CD14-positive monocyte (primary cell): ENCODE measurements at regions not wholly inside any gene's neighbourhood (a gene's known extent, or its start where the extent isn't known, plus 50 kb on each side); places are given as distances from the start of the nearest gene placed in this dataset.

Experiments used
- DNase-seq, 3 donors: peaks; one replicate each; pipeline ENCODE4 v3.0.0-alpha.2; 2011 to 2022
- H2AFZ ChIP-seq: 2 replicates; pipeline ENCODE4 v1.6.0; 2012; ENCODE audit warnings: mild to moderate bottlenecking, low read depth, low read length, inconsistent platforms; ENCODE audit not compliant: insufficient read depth, poor library complexity, severe bottlenecking
- H3K27ac ChIP-seq, 2 donors: 1 replicate in 1 of 2; 2 replicates in 1 of 2; pipeline ENCODE4 v1.5.1; 2012 to 2013; ENCODE audit warnings: low read length in 2 of 2, control low read depth in 1 of 2, inconsistent platforms in 1 of 2, low read depth in 1 of 2, mild to moderate bottlenecking in 1 of 2
- H3K27me3 ChIP-seq, 2 donors: one replicate each; pipeline versions ENCODE4 v1.6.0 to v1.6.1; 2011 to 2013; ENCODE audit warnings: low read length in 2 of 2; ENCODE audit not compliant: control insufficient read depth in 2 of 2, insufficient read depth in 2 of 2
- H3K36me3 ChIP-seq, 2 donors: replicated peaks in 1 of 2; 1 replicate in 1 of 2; 2 replicates in 1 of 2; pipeline versions ENCODE4 v1.5.1 to v1.6.1; 2012 to 2013; ENCODE audit warnings: low read length in 2 of 2, control low read depth in 1 of 2, inconsistent platforms in 1 of 2, mild to moderate bottlenecking in 1 of 2; ENCODE audit not compliant: insufficient read depth in 2 of 2, control insufficient read depth in 1 of 2
- H3K4me1 ChIP-seq, 2 donors: 1 replicate in 1 of 2; 2 replicates in 1 of 2; pipeline versions ENCODE4 v1.5.1 to v1.6.1; 2012 to 2013; ENCODE audit warnings: low read length in 2 of 2, control low read depth in 1 of 2, inconsistent platforms in 1 of 2, mild to moderate bottlenecking in 1 of 2, moderate library complexity in 1 of 2; ENCODE audit not compliant: insufficient read depth in 2 of 2, control insufficient read depth in 1 of 2
- H3K4me2 ChIP-seq: replicated peaks from 2 replicates; pipeline ENCODE3; 2012; ENCODE audit warnings: low read length, moderate library complexity, mild to moderate bottlenecking; ENCODE audit not compliant: poor library complexity, severe bottlenecking; ENCODE audit errors: extremely low read depth
- H3K4me3 ChIP-seq, 3 experiments: fragments of 200-600 bp in 1 of 3; sonication (generic) in 1 of 3; replicated peaks in 1 of 3; 1 replicate in 2 of 3; 2 replicates in 1 of 3; pipeline ENCODE4 v1.5.1; 2011 to 2013; ENCODE audit warnings: low read length in 3 of 3, mild to moderate bottlenecking in 3 of 3, control low read depth in 2 of 3, low read depth in 2 of 3, inconsistent platforms in 1 of 3, moderate library complexity in 1 of 3
- H3K79me2 ChIP-seq: 2 replicates; pipeline ENCODE4 v1.6.0; 2012; ENCODE audit warnings: mild to moderate bottlenecking, control low read depth, inconsistent platforms, low read length, moderate library complexity; ENCODE audit not compliant: insufficient read depth
- H3K9ac ChIP-seq: 2 replicates; pipeline ENCODE4 v1.6.0; 2017; ENCODE audit warnings: low read length, mild to moderate bottlenecking; ENCODE audit not compliant: insufficient read depth, poor library complexity, severe bottlenecking
- H3K9me3 ChIP-seq, 2 donors: replicated peaks in 1 of 2; 1 replicate in 1 of 2; 2 replicates in 1 of 2; pipeline versions ENCODE4 v1.5.1 to v1.6.1; 2012 to 2013; ENCODE audit warnings: low read length in 2 of 2, control low read depth in 1 of 2; ENCODE audit not compliant: control insufficient read depth in 1 of 2, insufficient read depth in 1 of 2
- H4K20me1 ChIP-seq: 2 replicates; pipeline ENCODE4 v1.6.0; 2012; ENCODE audit warnings: mild to moderate bottlenecking, low read length, control low read depth, moderate library complexity; ENCODE audit not compliant: insufficient read depth
- H3K27ac Mint-ChIP-seq, 7 donors: one replicate each; pipeline ENCODE4 v1.8.0; 2020; ENCODE audit warnings: mild to moderate bottlenecking in 7 of 7, mixed read lengths in 7 of 7, moderate library complexity in 6 of 7, inconsistent platforms in 2 of 7
- H3K27me3 Mint-ChIP-seq, 3 donors: one replicate each; pipeline ENCODE4 v1.8.0; 2021 to 2022; ENCODE audit warnings: low read depth in 3 of 3, mild to moderate bottlenecking in 3 of 3, mixed read lengths in 3 of 3, moderate library complexity in 3 of 3, inconsistent platforms in 1 of 3
- H3K36me3 Mint-ChIP-seq, 2 donors: one replicate each; pipeline ENCODE4 v1.8.0; 2020; ENCODE audit warnings: mixed read lengths in 2 of 2, inconsistent platforms in 1 of 2, mild to moderate bottlenecking in 1 of 2
- H3K4me1 Mint-ChIP-seq: one replicate; pipeline ENCODE4 v1.8.0; 2020; ENCODE audit warnings: mild to moderate bottlenecking, mixed read lengths
- H3K4me3 Mint-ChIP-seq, 2 donors: one replicate each; pipeline ENCODE4 v1.8.0; 2020; ENCODE audit warnings: mild to moderate bottlenecking in 2 of 2, mixed read lengths in 2 of 2, moderate library complexity in 1 of 2
- H3K9me3 Mint-ChIP-seq, 7 donors: one replicate each; pipeline ENCODE4 v1.8.0; 2020 to 2022; ENCODE audit warnings: mixed read lengths in 7 of 7, mild to moderate bottlenecking in 6 of 7, moderate library complexity in 6 of 7, inconsistent platforms in 2 of 7
- WGBS: methylation state at CpG from one replicate; pipeline ENCODE4 v1.1.5; 2013; ENCODE audit warnings: missing lambda C conversion rate; ENCODE audit not compliant: insufficient coverage; 5-methylcytosine and 5-hydroxymethylcytosine counted together
- intact Hi-C, 2 donors: fragments of 100-400 bp; cut with micrococcal nuclease; formaldehyde crosslinking; loops; one replicate each; pipeline versions ENCODE4 v1.15.0 to v1.15.1; 2023
- TF ChIP-seq, protein P1 (sequence below): fragments of 200-600 bp; IDR thresholded peaks from one replicate; pipeline ENCODE4 v1.8.0; 2022; ENCODE audit warnings: antibody characterized with exemption, mild to moderate bottlenecking

DNA sequence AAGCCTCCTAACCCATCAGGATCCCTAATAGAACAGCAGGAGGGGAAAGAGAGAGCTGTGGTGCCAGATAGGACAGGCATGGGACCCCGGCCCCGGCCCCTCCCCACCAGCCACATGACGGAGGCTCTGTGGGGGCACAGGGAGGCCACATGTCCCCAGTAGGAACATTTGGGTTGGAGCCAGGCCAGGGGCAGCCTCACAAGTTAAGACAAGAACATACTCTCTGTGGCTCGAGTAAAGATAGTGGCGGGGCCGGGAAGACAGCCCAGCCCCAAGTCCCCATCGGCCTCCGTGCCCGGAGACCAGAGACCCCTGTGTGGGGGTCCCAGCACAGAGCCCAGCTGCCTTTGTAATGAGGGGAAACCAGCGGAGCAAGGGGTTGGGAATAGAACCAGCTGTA lies 78.6 kb upstream of the GALNT9 start:
- Histone ChIP-seq H3K36me3 (no peaks in the 10 kb centered on the region), H3K4me2 (no peak overlapping the region), H3K4me1 (no peaks in the 10 kb centered on the region), H3K27me3 (no peaks in the 10 kb centered on the region), H4K20me1 (no peaks in the 10 kb centered on the region), H3K9me3 (no peaks in the 10 kb centered on the region), H3K4me3 (no peak overlapping the region), H3K79me2 (no peaks in the 10 kb centered on the region), H3K27ac (no peak overlapping the region), H3K9ac (no peak overlapping the region), H2AFZ (no peak overlapping the region)
- H3K36me3 Mint-ChIP-seq = no peaks in the 10 kb centered on the region
- 92% methylated on average over 2 of the region's 10 CpGs for WGBS
- DNase-seq = no peak
- H3K27ac Mint-ChIP-seq = no peak overlapping the region
- intact Hi-C loops = no loop called here
- TF ChIP-seq, protein P1, sequence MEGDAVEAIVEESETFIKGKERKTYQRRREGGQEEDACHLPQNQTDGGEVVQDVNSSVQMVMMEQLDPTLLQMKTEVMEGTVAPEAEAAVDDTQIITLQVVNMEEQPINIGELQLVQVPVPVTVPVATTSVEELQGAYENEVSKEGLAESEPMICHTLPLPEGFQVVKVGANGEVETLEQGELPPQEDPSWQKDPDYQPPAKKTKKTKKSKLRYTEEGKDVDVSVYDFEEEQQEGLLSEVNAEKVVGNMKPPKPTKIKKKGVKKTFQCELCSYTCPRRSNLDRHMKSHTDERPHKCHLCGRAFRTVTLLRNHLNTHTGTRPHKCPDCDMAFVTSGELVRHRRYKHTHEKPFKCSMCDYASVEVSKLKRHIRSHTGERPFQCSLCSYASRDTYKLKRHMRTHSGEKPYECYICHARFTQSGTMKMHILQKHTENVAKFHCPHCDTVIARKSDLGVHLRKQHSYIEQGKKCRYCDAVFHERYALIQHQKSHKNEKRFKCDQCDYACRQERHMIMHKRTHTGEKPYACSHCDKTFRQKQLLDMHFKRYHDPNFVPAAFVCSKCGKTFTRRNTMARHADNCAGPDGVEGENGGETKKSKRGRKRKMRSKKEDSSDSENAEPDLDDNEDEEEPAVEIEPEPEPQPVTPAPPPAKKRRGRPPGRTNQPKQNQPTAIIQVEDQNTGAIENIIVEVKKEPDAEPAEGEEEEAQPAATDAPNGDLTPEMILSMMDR = no peak
- no peaks in the 10 kb centered on the region for H3K4me1 Mint-ChIP-seq
- no peak overlapping the region for H3K4me3 Mint-ChIP-seq
- peaks cover 0 to 3% (median 0%) of the 10 kb centered on the region in 7 donors for H3K9me3 Mint-ChIP-seq
- peaks cover 0 to 13% (median 5%) of the 10 kb centered on the region in 3 donors for H3K27me3 Mint-ChIP-seq

DNA sequence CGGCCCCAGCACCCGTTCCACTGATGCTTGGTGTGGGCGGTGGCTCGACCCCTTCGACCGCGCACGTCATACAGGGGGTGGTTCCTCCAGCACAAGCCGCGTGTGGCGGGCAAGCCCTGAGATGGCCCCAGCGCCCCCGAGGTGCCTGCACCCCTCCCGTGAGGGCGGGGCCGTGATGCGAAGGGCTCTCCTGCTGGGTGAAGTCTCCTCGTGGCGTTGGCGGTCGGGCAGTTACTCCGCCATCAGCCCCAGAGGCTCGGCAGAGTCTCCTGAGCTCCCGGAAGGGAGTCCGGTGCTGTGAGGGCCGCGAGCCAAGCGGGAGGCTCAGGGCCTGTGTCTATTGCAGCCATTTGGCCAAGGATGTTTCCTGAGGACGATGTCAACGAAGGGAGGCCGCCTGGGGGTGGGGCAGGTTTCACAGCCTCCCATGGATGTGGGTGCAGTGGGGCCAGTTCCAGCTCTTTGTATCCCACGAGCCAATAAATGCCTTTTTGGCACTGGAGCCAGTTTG lies 78.1 kb upstream of the GALNT9 start:
- H3K4me1 ChIP-seq = no peaks in the 10 kb centered on the region
- no peaks in the 10 kb centered on the region for H3K4me1 Mint-ChIP-seq
- H3K27ac ChIP-seq = no peak overlapping the region
- peaks cover 0 to 3% (median 0%) of the 10 kb centered on the region in 7 donors for H3K9me3 Mint-ChIP-seq
- WGBS = 65% methylated on average over 31 of the region's 32 CpGs
- no peaks in the 10 kb centered on the region for H4K20me1 ChIP-seq
- H3K4me2 ChIP-seq = no peak overlapping the region
- no peak for DNase-seq
- H3K36me3 ChIP-seq = no peaks in the 10 kb centered on the region
- no peaks in the 10 kb centered on the region for H3K27me3 ChIP-seq
- H3K36me3 Mint-ChIP-seq = no peaks in the 10 kb centered on the region
- H3K9me3 ChIP-seq = no peaks in the 10 kb centered on the region
- H3K4me3 Mint-ChIP-seq = peak overlapping the region in 1 of 2 donors; percentile 37
- H3K27me3 Mint-ChIP-seq = peaks cover 0 to 16% (median 5%) of the 10 kb centered on the region in 3 donors
- H3K79me2 ChIP-seq = no peaks in the 10 kb centered on the region
- H3K27ac Mint-ChIP-seq = no peak overlapping the region
- intact Hi-C loops = no loop called here
- TF ChIP-seq, protein P1 = no peak
- H3K4me3 ChIP-seq = no peak overlapping the region
- H2AFZ ChIP-seq = no peak overlapping the region
- no peak overlapping the region for H3K9ac ChIP-seq
